Trophoblast cell (in vitro differentiated cells and primary cell): ENCODE measurements at regions not wholly inside any gene's neighbourhood (a gene's known extent, or its start where the extent isn't known, plus 50 kb on each side); places are given as distances from the start of the nearest gene placed in this dataset.

Source experiments
- DNase-seq, 2 donors: peaks; one replicate each; pipeline ENCODE4 v3.0.0-alpha.2; 2016
- H2AFZ ChIP-seq: 2 replicates; pipeline ENCODE4 v1.6.1; 2013; ENCODE audit warnings: low read length, moderate library complexity, mild to moderate bottlenecking; ENCODE audit not compliant: insufficient read depth, poor library complexity
- H2AK5ac ChIP-seq: 2 replicates; pipeline ENCODE4 v1.6.1; 2013; ENCODE audit warnings: mild to moderate bottlenecking, low read length
- H2BK120ac ChIP-seq: 2 replicates; pipeline ENCODE4 v1.6.1; 2013; ENCODE audit warnings: low read length, mild to moderate bottlenecking, moderate library complexity; ENCODE audit not compliant: insufficient read depth, poor library complexity
- H2BK12ac ChIP-seq: 2 replicates; pipeline ENCODE4 v1.6.1; 2013; ENCODE audit warnings: mild to moderate bottlenecking, low read length, moderate library complexity
- H2BK5ac ChIP-seq: 2 replicates; pipeline ENCODE4 v1.6.1; 2013; ENCODE audit warnings: low read length, low read depth, moderate library complexity, mild to moderate bottlenecking; ENCODE audit not compliant: poor library complexity
- H3K14ac ChIP-seq: 2 replicates; pipeline ENCODE4 v1.6.1; 2013; ENCODE audit warnings: mild to moderate bottlenecking, low read length
- H3K18ac ChIP-seq: 2 replicates; pipeline ENCODE4 v1.6.1; 2013; ENCODE audit warnings: mild to moderate bottlenecking, low read length
- H3K23ac ChIP-seq: 2 replicates; pipeline ENCODE4 v1.6.1; 2013; ENCODE audit warnings: low read length
- H3K27ac ChIP-seq: 2 replicates; pipeline ENCODE4 v1.5.1; 2013; ENCODE audit warnings: low read depth, mild to moderate bottlenecking, inconsistent platforms, low read length, moderate library complexity
- H3K27me3 ChIP-seq: 2 replicates; pipeline ENCODE4 v1.6.1; 2013; ENCODE audit warnings: inconsistent platforms, mild to moderate bottlenecking, low read length, moderate library complexity; ENCODE audit not compliant: insufficient read depth
- H3K36me3 ChIP-seq, 2 experiments: 1 replicate in 1 of 2; 2 replicates in 1 of 2; pipeline ENCODE4 v1.6.1; 2013; ENCODE audit warnings: low read length in 2 of 2, mild to moderate bottlenecking in 2 of 2, moderate library complexity in 1 of 2; ENCODE audit not compliant: insufficient read depth in 2 of 2, control insufficient read depth in 1 of 2
- H3K4ac ChIP-seq: 2 replicates; pipeline ENCODE4 v1.6.1; 2013; ENCODE audit warnings: low read depth, mild to moderate bottlenecking, low read length, moderate library complexity
- H3K4me1 ChIP-seq, 2 experiments: 1 replicate in 1 of 2; 2 replicates in 1 of 2; pipeline ENCODE4 v1.6.1; 2013; ENCODE audit warnings: low read length in 2 of 2, mild to moderate bottlenecking in 2 of 2, moderate library complexity in 1 of 2; ENCODE audit not compliant: insufficient read depth in 2 of 2, control insufficient read depth in 1 of 2
- H3K4me2 ChIP-seq: 2 replicates; pipeline ENCODE4 v1.6.1; 2013; ENCODE audit warnings: inconsistent platforms, mild to moderate bottlenecking, low read length, moderate library complexity
- H3K4me3 ChIP-seq: 2 replicates; pipeline ENCODE4 v1.5.1; 2013; ENCODE audit warnings: mild to moderate bottlenecking, low read depth, low read length, inconsistent platforms
- H3K79me1 ChIP-seq: one replicate; pipeline ENCODE4 v1.6.1; 2013; ENCODE audit warnings: low read length
- H3K79me2 ChIP-seq: 2 replicates; pipeline ENCODE4 v1.6.1; 2013; ENCODE audit warnings: low read length, mild to moderate bottlenecking; ENCODE audit not compliant: control insufficient read depth, insufficient read depth, poor library complexity
- H3K9ac ChIP-seq: 2 replicates; pipeline ENCODE4 v1.6.1; 2013; ENCODE audit warnings: mild to moderate bottlenecking, low read length
- H3K9me3 ChIP-seq: 2 replicates; pipeline ENCODE4 v1.6.1; 2013; ENCODE audit warnings: low read depth, mild to moderate bottlenecking, control low read depth, inconsistent platforms, low read length; ENCODE audit not compliant: insufficient read depth
- H4K12ac ChIP-seq: 2 replicates; pipeline ENCODE4 v1.6.1; 2013; ENCODE audit warnings: low read depth, mild to moderate bottlenecking, low read length, moderate library complexity
- H4K8ac ChIP-seq: 2 replicates; pipeline ENCODE4 v1.6.1; 2013; ENCODE audit warnings: low read depth, mild to moderate bottlenecking, low read length, moderate library complexity
- H4K91ac ChIP-seq: one replicate; pipeline ENCODE4 v1.6.1; 2013; ENCODE audit warnings: low read depth, mild to moderate bottlenecking, low read length, moderate library complexity
- WGBS: extraction: QIAGEN DNeasy Blood & Tissue Kit; methylation state at CpG from one replicate; pipeline ENCODE4 v1.1.7; 2013; ENCODE audit warnings: missing lambda C conversion rate; ENCODE audit not compliant: insufficient read length, insufficient coverage; ENCODE audit errors: extremely low coverage; 5-methylcytosine and 5-hydroxymethylcytosine counted together

GRCh38 chr10:113399065-113399464 lies 153.8 kb upstream of the HABP2 start:
- no peaks in the 10 kb centered on the region for H3K79me2 ChIP-seq
- no peaks in the 10 kb centered on the region for H3K79me1 ChIP-seq
- no peak overlapping the region for H3K23ac ChIP-seq
- H3K4ac ChIP-seq, result no peak overlapping the region
- H2BK5ac ChIP-seq, result no peak overlapping the region
- WGBS, result no CpG with 5 or more reads among the region's 4 CpGs
- H4K91ac ChIP-seq, result no peak overlapping the region
- no peak overlapping the region for H4K12ac ChIP-seq
- H3K14ac ChIP-seq, result no peak overlapping the region
- H3K4me2 ChIP-seq, result no peak overlapping the region
- no peak overlapping the region for H4K8ac ChIP-seq
- H3K9ac ChIP-seq, result no peak overlapping the region
- H2BK120ac ChIP-seq, result no peak overlapping the region
- H3K27me3 ChIP-seq, result no peaks in the 10 kb centered on the region
- H3K27ac ChIP-seq, result no peak overlapping the region
- H2AFZ ChIP-seq, result no peak overlapping the region
- no peaks in the 10 kb centered on the region for H3K9me3 ChIP-seq
- DNase-seq, result no peak
- no peak overlapping the region for H3K18ac ChIP-seq
- no peak overlapping the region for H3K4me3 ChIP-seq
- H3K4me1 ChIP-seq, result no peaks in the 10 kb centered on the region
- no peak overlapping the region for H2BK12ac ChIP-seq
- H3K36me3 ChIP-seq, result no peaks in the 10 kb centered on the region
- no peak overlapping the region for H2AK5ac ChIP-seq

- Histone ChIP-seq H3K14ac (no peak overlapping the region), H3K4me2 (no peak overlapping the region), H3K9me3 (no peaks in the 10 kb centered on the region), H2BK12ac (no peak overlapping the region), H3K18ac (no peak overlapping the region), H4K12ac (no peak overlapping the region), H2BK5ac (no peak overlapping the region), H3K4me1 (no peaks in the 10 kb centered on the region), H4K8ac (no peak overlapping the region), H2AFZ (no peak overlapping the region), H3K4ac (no peak overlapping the region), H2BK120ac (no peak overlapping the region), H3K9ac (no peak overlapping the region), H3K4me3 (no peak overlapping the region), H3K23ac (no peak overlapping the region), H3K27ac (no peak overlapping the region), H2AK5ac (no peak overlapping the region), H3K79me2 (no peaks in the 10 kb centered on the region), H3K79me1 (no peaks in the 10 kb centered on the region), H3K27me3 (no peaks in the 10 kb centered on the region), H3K36me3 (no peaks in the 10 kb centered on the region), H4K91ac (no peak overlapping the region)
- no peak for DNase-seq
- WGBS, result no CpG with 5 or more reads among the region's 3 CpGs
These were observed 150.3 kb upstream of the HABP2 start for GRCh38 chr10:113402602-113403001.

GRCh38 chr10:113407218-113407617 lies 145.6 kb upstream of the HABP2 start:
- no peak overlapping the region for H3K4me3 ChIP-seq
- peaks cover 0 to 2% of the 10 kb centered on the region in 2 experiments for H3K4me1 ChIP-seq

GRCh38 chr10:113409175-113409574 lies 143.7 kb upstream of the HABP2 start:
- DNase-seq, result no peak
- H2BK5ac ChIP-seq, result no peak overlapping the region
- H3K4me3 ChIP-seq, result no peak overlapping the region
- H3K79me2 ChIP-seq, result no peaks in the 10 kb centered on the region
- no peak overlapping the region for H3K23ac ChIP-seq
- no peak overlapping the region for H2AFZ ChIP-seq
- H3K4me2 ChIP-seq, result no peak overlapping the region
- no peak overlapping the region for H4K12ac ChIP-seq
- H4K8ac ChIP-seq, result no peak overlapping the region
- H3K27me3 ChIP-seq, result peaks cover 2% of the 10 kb centered on the region
- H2BK12ac ChIP-seq, result no peak overlapping the region
- H2BK120ac ChIP-seq, result no peak overlapping the region
- no peak overlapping the region for H3K27ac ChIP-seq
- H3K9ac ChIP-seq, result no peak overlapping the region
- no peak overlapping the region for H4K91ac ChIP-seq
- H3K18ac ChIP-seq, result no peak overlapping the region
- WGBS, result no CpG with 5 or more reads among the region's 10 CpGs
- no peak overlapping the region for H2AK5ac ChIP-seq
- no peak overlapping the region for H3K14ac ChIP-seq
- no peaks in the 10 kb centered on the region for H3K79me1 ChIP-seq
- no peak overlapping the region for H3K4ac ChIP-seq
- H3K36me3 ChIP-seq, result no peaks in the 10 kb centered on the region
- peaks cover 0 to 2% of the 10 kb centered on the region in 2 experiments for H3K4me1 ChIP-seq
- H3K9me3 ChIP-seq, result no peaks in the 10 kb centered on the region

More at GRCh38 chr10:113407218-113407617, 145.6 kb upstream of the HABP2 start:
- Histone ChIP-seq H3K14ac (no peak overlapping the region), H3K23ac (no peak overlapping the region), H3K27ac (no peak overlapping the region), H3K79me2 (no peaks in the 10 kb centered on the region), H4K8ac (no peak overlapping the region), H2AFZ (no peak overlapping the region), H3K27me3 (peaks cover 2% of the 10 kb centered on the region), H4K91ac (no peak overlapping the region), H2BK12ac (no peak overlapping the region), H3K79me1 (no peaks in the 10 kb centered on the region), H2BK120ac (no peak overlapping the region), H3K4ac (no peak overlapping the region), H3K36me3 (no peaks in the 10 kb centered on the region), H3K9ac (no peak overlapping the region), H4K12ac (no peak overlapping the region), H2AK5ac (no peak overlapping the region), H2BK5ac (no peak overlapping the region), H3K18ac (no peak overlapping the region), H3K9me3 (no peaks in the 10 kb centered on the region), H3K4me2 (no peak overlapping the region)
- WGBS, result no CpG with 5 or more reads among the region's 7 CpGs
- no peak for DNase-seq
